OCI-LY7 (cell line): ENCODE measurements at regions not wholly inside any gene's neighbourhood (a gene's known extent, or its start where the extent isn't known, plus 50 kb on each side); places are given as distances from the start of the nearest gene placed in this dataset.
"Not testable (repeated sequence)": the region's sequence is repeated elsewhere in the genome, so short reads cannot be mapped to it uniquely, and the experiment has no call there.

Experiments used
- BruUV-seq: library from RNA; stranded (reverse); fragments of 400-500 nt; replicated peaks from 2 replicates; lab custom pipeline; 2021; lab: Mats Ljungman, UMichigan
- CTCF ChIA-PET: fragments of 300-600 bp; sonication (Branson Sonifier 250); formaldehyde crosslinking; loops from one replicate; lab custom pipeline; 2022; ENCODE audit warnings: antibody characterized with exemption; ENCODE audit not compliant: unreplicated experiment; lab: Charles Lee
- POLR2A ChIA-PET: fragments of 300-600 bp; sonication (Branson Sonifier 250); formaldehyde crosslinking; loops from one replicate; lab custom pipeline; 2022; ENCODE audit warnings: antibody characterized with exemption; lab: Charles Lee
- DNase-seq: peaks from one replicate; pipeline ENCODE4 v3.0.0-alpha.2; 2015; ENCODE audit warnings: low spot score
- H2AFZ ChIP-seq: fragments of 200-600 bp; sonication (generic), shearing (Covaris generic); 2 replicates; pipeline ENCODE4 v1.6.1; 2014; ENCODE audit warnings: mild to moderate bottlenecking, antibody characterized with exemption, low read length, moderate library complexity
- H3K27ac ChIP-seq: fragments of 200-600 bp; sonication (generic); 2 replicates; pipeline ENCODE4 v1.5.1; 2014; ENCODE audit warnings: mixed run types, low read depth, mild to moderate bottlenecking, moderate library complexity, low read length, inconsistent platforms; ENCODE audit not compliant: poor library complexity, severe bottlenecking
- H3K36me3 ChIP-seq: fragments of 200-600 bp; sonication (generic); 2 replicates; pipeline ENCODE4 v1.6.1; 2014; ENCODE audit warnings: mild to moderate bottlenecking, antibody characterized with exemption, low read length, moderate library complexity, mixed read lengths; ENCODE audit not compliant: insufficient read depth
- H3K4me1 ChIP-seq: fragments of 200-600 bp; sonication (generic); 2 replicates; pipeline ENCODE4 v1.5.1; 2014; ENCODE audit warnings: mild to moderate bottlenecking, low read length; ENCODE audit not compliant: insufficient read depth, poor library complexity, severe bottlenecking
- H3K4me2 ChIP-seq: fragments of 200-600 bp; sonication (generic); 2 replicates; pipeline ENCODE4 v1.6.1; 2014; ENCODE audit warnings: mild to moderate bottlenecking, low read length
- H3K4me3 ChIP-seq: fragments of 200-600 bp; sonication (generic); 2 replicates; pipeline ENCODE4 v1.5.1; 2014; ENCODE audit warnings: mild to moderate bottlenecking, low read depth, low read length; ENCODE audit not compliant: poor library complexity, severe bottlenecking
- H3K79me2 ChIP-seq: fragments of 200-600 bp; sonication (generic); 2 replicates; pipeline ENCODE4 v1.6.1; 2016; ENCODE audit warnings: low read depth, mild to moderate bottlenecking, low read length, moderate library complexity, mixed read lengths; ENCODE audit not compliant: insufficient read depth
- H3K9me2 ChIP-seq: fragments of 200-600 bp; sonication (generic); 2 replicates; pipeline ENCODE4 v1.6.1; 2016; ENCODE audit warnings: mild to moderate bottlenecking, low read length, mixed read lengths; ENCODE audit not compliant: insufficient read depth
- H3K9me3 ChIP-seq: fragments of 200-600 bp; sonication (generic); 2 replicates; pipeline ENCODE4 v1.6.1; 2014; ENCODE audit warnings: mild to moderate bottlenecking, mixed run types, low read length, mixed read lengths
- H4K20me1 ChIP-seq: fragments of 200-600 bp; sonication (generic); 2 replicates; pipeline ENCODE4 v1.6.1; 2014; ENCODE audit warnings: mild to moderate bottlenecking, antibody characterized with exemption, low read length, moderate library complexity, mixed read lengths; ENCODE audit not compliant: insufficient read depth
- EZH2phosphoT487 ChIP-seq: fragments of 200-600 bp; sonication (generic); IDR thresholded peaks from 2 replicates; pipeline ENCODE4 v1.6.1; 2018; ENCODE audit warnings: low read depth, borderline replicate concordance, mild to moderate bottlenecking, mixed run types, antibody characterized with exemption, low read length, moderate library complexity, mixed read lengths
- intact Hi-C: fragments of 100-400 bp; cut with micrococcal nuclease; formaldehyde crosslinking; loops from one replicate; pipeline ENCODE4 v1.10.0; 2022; ENCODE audit not compliant: unreplicated experiment
- TF ChIP-seq, protein P1 (sequence below): fragments of 200-600 bp; sonication (generic); conservative IDR thresholded peaks from 2 replicates; pipeline ENCODE4 v1.5.1; 2014; ENCODE audit warnings: mild to moderate bottlenecking, antibody characterized with exemption, low read length, moderate library complexity, mixed read lengths

DNA sequence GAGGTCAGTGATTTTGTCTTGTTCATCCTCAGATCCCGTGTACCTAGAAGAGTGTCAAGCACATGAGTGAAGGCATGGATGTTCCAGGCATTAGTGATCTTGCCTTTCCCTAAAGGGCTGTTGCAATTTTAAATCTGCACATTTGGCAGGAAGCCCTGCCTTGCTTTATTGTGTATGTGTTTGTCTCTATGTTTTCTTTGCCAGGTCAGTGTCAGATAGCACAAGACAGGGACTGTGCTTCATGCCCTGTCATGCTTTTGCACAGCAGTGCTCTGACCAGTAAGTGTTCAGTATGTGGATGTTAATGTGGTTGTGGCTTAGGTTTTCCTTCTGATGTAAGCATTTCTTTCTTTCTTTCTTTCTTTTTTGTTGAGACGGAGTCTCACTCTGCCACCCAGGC, 131.5 kb downstream of the RGPD3 start:
- BruUV-seq: no TSS peak
- CTCF ChIA-PET: no interaction called here
- Histone ChIP-seq H3K4me2 (no peak overlapping the region), H3K4me3 (no peak overlapping the region), H3K27ac (no peak overlapping the region), H3K36me3 (no peaks in the 10 kb centered on the region), H3K9me2 (no peaks in the 10 kb centered on the region), H3K4me1 (no peaks in the 10 kb centered on the region), H3K79me2 (no peaks in the 10 kb centered on the region), H2AFZ (no peak overlapping the region), H3K9me3 (no peaks in the 10 kb centered on the region), H4K20me1 (no peaks in the 10 kb centered on the region)
- POLR2A ChIA-PET: no interaction called here
- no peak for TF ChIP-seq EZH2phosphoT487
- TF ChIP-seq, protein P1, sequence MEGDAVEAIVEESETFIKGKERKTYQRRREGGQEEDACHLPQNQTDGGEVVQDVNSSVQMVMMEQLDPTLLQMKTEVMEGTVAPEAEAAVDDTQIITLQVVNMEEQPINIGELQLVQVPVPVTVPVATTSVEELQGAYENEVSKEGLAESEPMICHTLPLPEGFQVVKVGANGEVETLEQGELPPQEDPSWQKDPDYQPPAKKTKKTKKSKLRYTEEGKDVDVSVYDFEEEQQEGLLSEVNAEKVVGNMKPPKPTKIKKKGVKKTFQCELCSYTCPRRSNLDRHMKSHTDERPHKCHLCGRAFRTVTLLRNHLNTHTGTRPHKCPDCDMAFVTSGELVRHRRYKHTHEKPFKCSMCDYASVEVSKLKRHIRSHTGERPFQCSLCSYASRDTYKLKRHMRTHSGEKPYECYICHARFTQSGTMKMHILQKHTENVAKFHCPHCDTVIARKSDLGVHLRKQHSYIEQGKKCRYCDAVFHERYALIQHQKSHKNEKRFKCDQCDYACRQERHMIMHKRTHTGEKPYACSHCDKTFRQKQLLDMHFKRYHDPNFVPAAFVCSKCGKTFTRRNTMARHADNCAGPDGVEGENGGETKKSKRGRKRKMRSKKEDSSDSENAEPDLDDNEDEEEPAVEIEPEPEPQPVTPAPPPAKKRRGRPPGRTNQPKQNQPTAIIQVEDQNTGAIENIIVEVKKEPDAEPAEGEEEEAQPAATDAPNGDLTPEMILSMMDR: no peak
- DNase-seq: no peak
- intact Hi-C loops: no loop called here

DNA sequence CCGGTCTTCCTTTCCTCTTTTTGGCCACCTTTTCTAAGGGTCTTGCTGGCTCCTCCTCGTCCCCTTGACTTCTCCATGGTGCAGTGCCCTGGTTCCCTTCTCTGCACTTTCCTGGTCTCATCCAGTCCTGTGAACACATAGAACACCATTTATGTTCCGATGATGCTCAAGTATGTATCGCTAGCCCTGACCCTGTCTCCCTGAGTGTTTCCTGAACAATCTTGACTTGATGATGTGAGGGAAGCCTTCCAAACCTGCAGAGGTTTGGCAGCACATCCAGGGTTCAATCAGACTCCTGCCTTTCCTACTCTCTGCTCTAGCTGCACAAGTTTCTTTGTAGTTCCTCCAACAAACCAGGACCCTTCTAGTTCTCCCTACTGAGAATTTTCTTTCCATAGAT, 132.1 kb downstream of the RGPD3 start:
- Histone ChIP-seq H2AFZ (no peak overlapping the region), H3K9me2 (no peaks in the 10 kb centered on the region), H3K27ac (no peak overlapping the region), H3K9me3 (no peaks in the 10 kb centered on the region), H3K4me2 (no peak overlapping the region), H3K4me1 (no peaks in the 10 kb centered on the region), H3K4me3 (no peak overlapping the region), H3K79me2 (no peaks in the 10 kb centered on the region), H3K36me3 (no peaks in the 10 kb centered on the region), H4K20me1 (no peaks in the 10 kb centered on the region)
- ChIA-PET CTCF (no interaction called here), POLR2A (no interaction called here)
- BruUV-seq: no TSS peak
- intact Hi-C loops: no loop called here
- no peak for TF ChIP-seq EZH2phosphoT487
- TF ChIP-seq, protein P1: no peak
- DNase-seq: no peak

DNA sequence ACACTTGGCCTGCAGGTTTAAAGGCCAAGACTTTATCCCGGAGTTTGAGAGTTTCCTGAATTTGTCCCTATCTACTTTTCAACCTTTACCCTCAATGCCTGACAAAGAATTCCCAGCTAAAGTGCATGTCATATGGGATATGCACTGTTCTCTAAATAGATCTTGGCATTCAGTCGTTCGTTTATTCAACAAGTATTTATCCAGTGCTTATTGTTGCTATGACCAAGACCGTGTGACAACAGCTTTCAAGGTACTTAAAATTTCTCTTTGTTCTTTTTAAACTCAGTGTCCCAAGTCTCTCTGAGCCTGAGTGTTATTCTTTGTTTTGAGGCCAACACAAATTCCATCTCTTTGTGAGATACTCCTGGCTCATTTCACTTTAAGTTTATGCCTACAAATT, 133.4 kb downstream of the RGPD3 start:
- POLR2A ChIA-PET: no interaction called here
- no peak overlapping the region for H2AFZ ChIP-seq
- no TSS peak for BruUV-seq

DNA sequence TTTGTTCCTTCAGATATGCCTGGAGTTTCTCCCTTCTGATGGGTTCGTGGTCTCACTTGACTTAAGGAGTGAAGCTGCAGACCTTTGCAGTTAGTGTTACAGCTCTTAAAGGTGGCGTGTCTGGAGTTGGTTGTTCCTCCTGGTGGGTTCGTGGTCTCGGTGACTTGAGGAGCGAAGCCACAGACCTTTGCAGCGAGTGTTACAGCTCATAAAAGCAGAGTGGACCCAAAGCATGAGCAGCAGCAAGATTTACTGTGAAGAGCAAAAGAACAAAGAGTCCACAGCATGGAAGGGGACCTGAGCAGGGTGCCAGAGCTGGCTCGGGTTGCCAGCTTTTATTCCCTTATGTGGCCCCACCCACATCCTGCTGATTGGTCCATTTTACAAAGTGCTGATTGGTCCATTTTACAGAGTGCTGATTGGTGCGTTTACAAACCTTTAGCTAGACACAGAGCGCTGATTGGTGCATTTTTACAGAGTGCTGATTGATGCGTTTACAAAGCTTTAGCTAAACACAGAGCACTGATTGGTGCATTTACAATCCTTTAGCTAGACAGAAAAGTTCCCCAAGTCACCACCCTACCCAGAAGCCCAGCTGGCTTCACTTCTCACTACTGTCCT, 134.8 kb downstream of the RGPD3 start:
- H3K4me2 ChIP-seq, CTCF ChIA-PET, H3K4me1 ChIP-seq, H3K4me3 ChIP-seq, H2AFZ ChIP-seq, BruUV-seq, H3K79me2 ChIP-seq, H3K9me3 ChIP-seq, H3K27ac ChIP-seq, intact Hi-C loops, H3K36me3 ChIP-seq, DNase-seq, H3K9me2 ChIP-seq, H4K20me1 ChIP-seq: not testable (repeated sequence)
- POLR2A ChIA-PET: interaction anchor here (0.6 kb wide), 1 partner anchor 19 kb away, joined by 3 read pairs; no protein-coding TSS in a partner anchor

More for the DNA sequence above, 133.4 kb downstream of the RGPD3 start:
- CTCF ChIA-PET: no interaction called here
- no peak for DNase-seq
- Histone ChIP-seq H3K27ac (no peak overlapping the region), H3K4me3 (no peak overlapping the region), H3K36me3 (no peaks in the 10 kb centered on the region), H3K9me3 (no peaks in the 10 kb centered on the region), H3K9me2 (no peaks in the 10 kb centered on the region), H4K20me1 (no peaks in the 10 kb centered on the region), H3K79me2 (no peaks in the 10 kb centered on the region), H3K4me2 (no peak overlapping the region), H3K4me1 (no peaks in the 10 kb centered on the region)
- intact Hi-C loops: no loop called here
- no peak for TF ChIP-seq EZH2phosphoT487
- TF ChIP-seq, protein P1: no peak
